HG03342 (cell line): ENCODE measurements at regions not wholly inside any gene's neighbourhood (a gene's known extent, or its start where the extent isn't known, plus 50 kb on each side); places are given as distances from the start of the nearest gene placed in this dataset.

Experiments used
- ATAC-seq: cut with Tn5 transposase; IDR thresholded peaks from one replicate; pipeline ENCODE4 v1.9.1; 2021; ENCODE audit warnings: mild to moderate bottlenecking, moderate library complexity; ENCODE audit not compliant: unreplicated experiment

DNA sequence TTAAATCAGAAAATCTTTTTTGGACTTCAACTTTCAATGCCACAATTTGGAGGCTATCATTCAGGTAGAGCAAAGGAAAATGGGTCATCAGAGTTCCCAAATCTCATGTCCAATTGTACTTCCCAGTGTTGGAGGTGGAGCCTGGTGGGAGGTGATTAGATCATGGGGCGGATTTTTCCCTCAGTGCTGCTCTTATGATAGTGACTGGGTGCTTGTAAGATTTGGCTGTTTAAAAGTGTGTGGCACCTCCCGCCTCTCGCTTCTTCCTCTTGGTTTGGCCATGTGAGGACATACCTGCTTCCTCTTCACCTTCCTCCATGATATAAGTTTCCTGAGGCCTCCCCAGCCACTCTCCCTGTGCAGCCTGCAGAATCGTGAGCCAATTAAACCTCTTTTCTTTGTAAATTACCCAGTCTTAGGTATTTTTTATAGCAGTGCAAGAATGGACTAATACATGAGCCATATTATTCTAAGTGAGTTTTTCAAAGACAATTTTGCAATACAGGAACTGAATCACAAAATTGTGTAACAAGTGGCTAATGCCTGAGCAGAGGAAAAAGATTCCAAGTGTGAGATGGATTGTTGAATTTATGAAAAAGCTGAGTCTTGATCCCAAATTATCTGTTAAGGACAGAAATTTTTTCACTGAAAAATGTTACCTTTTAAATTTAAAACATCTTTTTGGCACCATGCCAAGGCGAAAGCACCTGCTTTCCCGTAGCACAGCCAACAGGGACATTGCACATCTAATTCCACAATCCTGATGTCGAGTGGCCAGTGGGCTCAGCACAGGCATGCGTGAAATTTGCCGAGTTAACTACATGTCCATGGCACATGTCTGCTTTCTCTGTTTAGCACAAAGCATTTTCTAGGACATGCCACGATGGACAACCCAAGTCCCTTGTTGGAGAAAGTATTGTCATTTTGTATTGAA lies 150.9 kb downstream of the COL6A3 start:
- no peak for ATAC-seq

DNA sequence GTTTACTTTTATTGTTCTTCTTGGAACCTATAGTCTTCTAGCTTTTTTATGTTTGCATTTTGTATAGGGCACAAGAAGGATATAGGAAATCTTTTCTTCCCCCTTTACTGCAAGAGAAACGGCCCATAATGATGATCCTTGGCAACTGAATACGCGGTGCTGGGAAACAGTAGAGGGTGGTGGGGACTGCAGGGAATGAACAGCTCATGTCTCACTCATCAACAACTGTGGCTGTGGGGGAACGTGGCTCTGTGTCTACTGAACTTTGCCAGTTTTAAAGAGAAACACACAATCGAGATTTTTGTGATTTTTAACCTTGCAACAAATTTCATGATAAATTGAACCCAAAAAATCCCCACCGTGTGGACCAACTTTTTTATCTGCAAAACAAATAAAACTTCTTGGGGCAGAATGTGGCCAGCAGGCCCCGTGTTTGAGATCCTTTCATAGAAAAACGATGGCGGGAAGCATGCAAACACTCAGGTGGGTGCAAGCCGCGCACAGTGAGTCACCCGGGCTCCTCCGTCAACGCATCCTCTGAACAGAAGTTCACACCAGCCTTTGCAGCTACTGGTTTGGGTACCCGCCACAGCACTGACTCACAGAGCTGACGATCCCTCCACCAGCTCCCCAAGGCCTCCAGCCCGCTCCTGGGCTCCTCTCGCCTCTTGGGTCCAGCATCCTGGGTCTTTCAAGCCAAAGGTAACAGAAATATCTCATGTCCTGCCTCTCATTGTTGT lies 149.3 kb downstream of the COL6A3 start:
- ATAC-seq = no peak

DNA sequence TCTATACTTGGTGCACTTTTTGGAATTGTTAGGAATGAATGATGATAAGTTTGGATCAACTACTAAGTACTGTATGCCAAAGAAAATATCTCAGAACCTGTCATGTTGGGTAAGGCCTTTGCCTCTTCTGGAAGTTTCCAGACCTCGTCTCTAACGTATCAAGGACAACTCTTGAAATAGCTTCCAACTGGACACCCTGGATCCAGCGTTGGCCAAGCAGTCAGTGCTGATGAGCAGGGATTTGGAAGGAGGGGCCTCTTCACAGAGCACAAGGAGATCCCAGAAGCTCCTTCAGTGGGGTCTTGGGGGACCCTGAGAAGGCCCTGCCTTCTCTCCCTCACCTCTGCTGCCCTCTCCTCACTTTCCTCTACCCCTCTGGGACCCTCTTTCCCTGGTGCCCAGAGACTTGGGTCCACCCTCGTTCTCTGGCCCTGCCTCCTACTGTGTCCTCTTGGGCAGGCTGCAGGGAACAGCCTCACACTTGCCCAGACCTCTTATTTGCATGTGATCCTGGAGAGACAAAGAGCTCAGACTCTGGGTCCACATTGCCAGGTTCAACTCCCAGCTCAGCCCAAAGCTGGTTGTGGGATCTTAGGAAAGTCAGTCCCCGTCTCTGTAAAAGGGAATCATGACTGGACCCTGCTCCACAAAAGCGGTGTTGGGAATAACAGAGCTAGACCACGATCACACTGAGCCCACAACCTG lies 145.8 kb downstream of the COL6A3 start:
- ATAC-seq = no peak

DNA sequence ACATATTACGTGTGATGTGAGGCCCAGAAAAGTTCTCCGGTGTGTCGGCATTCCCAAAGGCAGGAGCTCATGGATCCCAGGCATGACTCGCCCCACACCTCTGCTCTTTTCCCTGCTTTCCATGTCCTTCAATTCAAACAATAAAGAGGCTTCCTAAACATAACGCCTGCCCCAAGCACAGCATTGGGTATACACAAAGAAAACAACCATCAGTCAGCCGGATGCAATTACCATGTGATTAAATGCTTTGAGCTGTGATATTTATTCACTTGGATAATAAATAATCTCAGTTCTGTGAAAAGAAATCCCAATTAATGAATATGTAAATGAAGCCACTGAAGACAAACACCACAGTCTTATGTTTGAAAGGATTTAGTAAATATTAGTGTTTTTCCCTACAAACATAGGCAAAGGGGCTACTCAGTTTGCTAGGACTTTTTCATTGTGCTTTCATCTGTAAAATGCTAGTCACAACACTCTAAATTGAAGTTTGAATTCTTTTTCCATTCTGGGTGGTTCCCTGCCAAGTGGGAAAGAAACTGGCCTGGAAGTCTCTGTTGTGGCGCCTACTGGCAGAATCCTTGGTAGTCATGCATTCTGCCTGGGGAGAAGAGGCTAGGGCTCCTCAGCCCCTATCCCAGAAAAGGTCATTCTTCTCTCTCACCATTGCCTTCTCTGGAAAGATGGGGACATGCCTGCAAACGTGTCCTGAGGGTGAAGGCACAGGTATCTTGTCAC lies 144.7 kb downstream of the COL6A3 start:
- no peak for ATAC-seq

DNA sequence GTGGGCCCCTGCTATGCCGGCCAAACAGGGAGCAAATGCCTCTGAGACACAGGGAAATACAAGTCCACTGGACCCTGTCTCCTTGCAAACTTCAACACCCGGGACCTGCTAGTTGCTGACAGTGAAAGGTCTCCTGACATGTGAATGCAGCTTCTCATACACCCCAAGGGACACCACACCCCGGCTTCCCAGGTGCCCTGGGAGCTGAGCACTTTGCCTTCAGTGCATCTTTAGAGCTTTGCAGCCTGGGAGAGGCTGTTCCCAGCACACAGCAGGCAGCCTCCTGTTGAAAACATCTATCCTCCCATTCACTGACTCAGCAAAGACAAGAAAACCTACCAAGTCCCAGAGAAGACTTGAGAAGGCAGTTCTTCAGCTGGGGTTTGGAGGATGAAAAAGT lies 143.4 kb downstream of the COL6A3 start:
- ATAC-seq = no peak

DNA sequence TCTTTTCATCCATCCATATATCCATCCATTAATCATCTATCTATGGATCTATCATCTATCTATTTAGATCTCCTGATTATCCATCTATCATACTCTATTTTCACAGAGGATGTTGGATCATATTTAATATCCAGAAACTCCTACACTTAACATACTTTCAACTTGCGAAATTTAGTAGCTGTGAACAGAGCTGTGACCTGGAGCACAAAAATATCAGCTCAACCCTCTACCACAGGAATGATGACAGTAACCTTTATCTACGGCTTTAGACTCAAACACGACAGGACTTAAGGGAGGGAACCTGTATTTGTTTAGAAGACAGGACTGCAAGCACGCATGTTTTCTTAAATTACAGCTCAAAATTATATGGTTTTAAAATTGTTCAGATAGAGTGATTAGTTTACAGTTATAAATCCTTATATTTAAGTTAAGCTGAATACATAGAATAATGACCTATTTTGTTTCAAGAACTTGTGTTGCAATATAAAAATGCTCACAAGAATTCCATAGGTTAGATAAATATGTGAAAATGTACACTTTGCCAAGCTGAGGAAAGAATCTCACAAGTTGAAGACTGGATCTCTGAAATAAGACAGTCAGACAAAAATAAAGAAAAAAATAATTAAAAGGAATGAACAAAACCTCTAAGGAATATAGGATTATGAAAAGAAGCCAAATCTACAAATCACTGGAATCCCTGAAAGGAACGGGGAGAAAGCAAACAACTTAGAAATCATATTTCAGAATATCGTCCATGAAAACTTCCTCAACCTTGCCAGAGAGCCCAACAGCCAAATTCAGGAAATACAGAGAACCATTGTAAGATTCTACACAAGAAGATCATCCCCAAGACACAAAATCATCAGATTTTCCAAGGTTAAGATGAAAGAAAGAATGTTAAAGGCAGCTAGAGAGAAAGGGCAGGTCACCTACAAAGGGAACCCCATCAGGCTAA lies 142.0 kb downstream of the COL6A3 start:
- ATAC-seq = no peak
